ENCODE measurements at regions not wholly inside any gene's neighbourhood (a gene's known extent, or its start where the extent isn't known, plus 50 kb on each side); places are given as distances from the start of the nearest gene placed in this dataset.

DNA sequence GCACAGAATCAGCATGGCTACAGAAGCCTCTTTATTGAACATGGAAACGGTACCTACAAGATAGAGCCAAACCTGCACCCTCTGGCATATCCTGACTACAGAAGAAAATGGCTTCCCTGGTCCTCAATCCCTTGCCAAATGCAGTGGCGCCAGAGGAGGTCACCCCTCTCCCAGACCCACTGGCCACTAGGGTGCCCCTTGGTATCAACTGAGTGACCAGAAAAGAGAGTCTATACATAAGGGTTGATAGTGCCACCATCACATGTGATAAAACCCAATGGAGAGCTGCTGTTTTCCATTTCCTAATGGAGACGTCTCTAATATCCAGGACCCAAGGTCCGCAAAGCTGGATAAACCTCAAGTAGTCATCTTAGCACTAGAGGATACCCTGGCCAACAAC, 52.7 kb upstream of the ALK start:
- no peaks in the 10 kb centered on the region for H3K36me3 Mint-ChIP-seq
- H3K27me3 Mint-ChIP-seq (ENCODE audit: low read depth in 3 of 3): peaks cover 2 to 8% (median 7%) of the 10 kb centered on the region in 3 donors
- no peak overlapping the region for H3K27ac Mint-ChIP-seq
- DNase-seq: no peak
- H3K4me3 Mint-ChIP-seq: no peak overlapping the region
- H3K4me1 Mint-ChIP-seq: no peaks in the 10 kb centered on the region
- H3K9me3 Mint-ChIP-seq: no peaks in the 10 kb centered on the region

DNA sequence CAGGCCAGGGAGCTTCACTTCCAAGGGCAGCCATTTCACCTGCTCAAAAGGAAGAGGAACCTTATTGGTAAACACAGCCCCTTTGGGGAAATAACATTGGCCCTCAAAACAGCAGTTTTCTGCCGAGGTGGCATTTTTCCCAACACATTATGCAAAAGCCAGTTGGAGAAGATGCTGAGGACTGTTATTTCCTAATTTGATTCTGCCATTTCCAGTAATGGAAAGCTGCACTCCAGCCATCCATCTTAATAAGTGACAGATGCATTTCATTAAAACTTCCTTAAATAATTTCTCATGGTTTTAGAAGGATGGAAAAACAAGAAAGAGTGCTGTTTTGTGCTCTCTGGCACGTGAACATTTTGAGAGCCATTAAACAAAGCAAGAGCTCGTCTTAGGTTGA, 55.9 kb upstream of the ALK start:
- Mint-ChIP-seq H3K9me3 (no peaks in the 10 kb centered on the region), H3K4me1 (no peaks in the 10 kb centered on the region), H3K4me3 (no peak overlapping the region), H3K27ac (no peak overlapping the region), H3K36me3 (no peaks in the 10 kb centered on the region), H3K27me3 (ENCODE audit: low read depth in 3 of 3) (peaks cover 1 to 6% (median 2%) of the 10 kb centered on the region in 3 donors)
- DNase-seq: no peak

DNA sequence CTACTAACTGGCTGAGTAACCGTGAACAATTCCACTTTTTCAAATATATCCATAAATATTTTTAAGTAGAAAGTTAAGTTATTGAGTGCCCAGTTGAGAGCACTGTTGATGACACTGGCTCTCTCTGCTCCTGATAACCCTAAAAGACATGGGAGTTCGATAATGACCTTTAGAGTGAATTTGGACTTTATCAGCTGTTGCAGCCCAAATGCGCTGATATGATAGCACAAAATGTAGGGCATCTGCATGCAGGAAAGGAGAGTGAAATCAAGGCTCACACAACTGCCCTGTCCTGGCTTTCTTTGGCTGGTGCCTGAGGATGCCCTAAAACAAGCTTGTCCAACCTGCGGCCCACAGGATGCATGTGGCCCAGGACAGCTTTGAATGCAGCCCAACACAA, 60.0 kb upstream of the ALK start:
- no peaks in the 10 kb centered on the region for H3K36me3 Mint-ChIP-seq
- no peaks in the 10 kb centered on the region for H3K9me3 Mint-ChIP-seq
- no peak overlapping the region for H3K27ac Mint-ChIP-seq

DNA sequence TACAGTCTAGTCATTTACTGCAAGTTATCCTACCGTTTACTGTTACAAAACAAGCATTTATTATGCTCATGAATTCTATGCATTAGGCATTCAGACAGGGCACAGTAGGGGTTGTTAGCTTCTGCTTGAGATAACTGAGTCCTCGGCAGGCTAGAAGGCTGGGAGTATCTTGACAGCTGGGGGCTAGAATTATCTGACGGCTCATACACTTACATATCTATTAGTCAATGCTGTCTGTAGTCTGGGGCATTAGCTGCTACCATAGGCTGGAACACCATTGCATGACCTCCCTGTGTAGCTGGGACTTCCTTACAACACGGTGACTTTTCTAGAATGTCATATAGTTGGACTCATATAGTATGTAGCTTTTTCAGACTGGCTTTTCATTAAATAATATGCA, 61.9 kb upstream of the ALK start:
- Mint-ChIP-seq H3K4me3 (no peak overlapping the region), H3K4me1 (no peaks in the 10 kb centered on the region), H3K27me3 (ENCODE audit: low read depth in 3 of 3) (peaks cover 1 to 7% (median 2%) of the 10 kb centered on the region in 3 donors), H3K9me3 (no peaks in the 10 kb centered on the region), H3K27ac (no peak overlapping the region), H3K36me3 (no peaks in the 10 kb centered on the region)
- DNase-seq: no peak

More for the DNA sequence above, 60.0 kb upstream of the ALK start:
- no peak for DNase-seq
- no peaks in the 10 kb centered on the region for H3K4me1 Mint-ChIP-seq
- H3K27me3 Mint-ChIP-seq (ENCODE audit: low read depth in 3 of 3): peaks cover 1 to 7% (median 2%) of the 10 kb centered on the region in 3 donors
- no peak overlapping the region for H3K4me3 Mint-ChIP-seq

DNA sequence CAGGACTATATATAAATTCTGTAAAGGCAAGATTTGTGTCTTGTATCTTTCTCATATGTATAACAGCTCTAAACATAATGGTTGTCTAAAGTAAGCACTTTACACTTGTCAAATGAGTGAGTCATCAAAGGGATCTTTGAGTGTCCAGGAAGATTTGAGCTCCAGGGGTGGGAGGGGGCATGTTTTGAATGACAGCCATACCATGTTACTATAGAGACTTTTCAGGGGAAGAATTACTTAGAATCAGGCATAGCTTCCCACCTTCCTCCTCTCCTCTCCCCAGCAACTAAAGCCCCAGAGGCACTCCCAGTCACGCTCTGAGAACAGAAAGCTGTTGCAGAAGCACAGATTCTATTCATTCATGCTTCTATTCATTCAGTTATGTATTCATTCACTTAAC, 65.8 kb upstream of the ALK start:
- Mint-ChIP-seq H3K9me3 (no peaks in the 10 kb centered on the region), H3K4me3 (no peak overlapping the region), H3K36me3 (no peaks in the 10 kb centered on the region), H3K27ac (no peak overlapping the region), H3K4me1 (no peaks in the 10 kb centered on the region), H3K27me3 (ENCODE audit: low read depth in 3 of 3) (peaks cover 2 to 4% (median 3%) of the 10 kb centered on the region in 3 donors)
- DNase-seq: no peak

DNA sequence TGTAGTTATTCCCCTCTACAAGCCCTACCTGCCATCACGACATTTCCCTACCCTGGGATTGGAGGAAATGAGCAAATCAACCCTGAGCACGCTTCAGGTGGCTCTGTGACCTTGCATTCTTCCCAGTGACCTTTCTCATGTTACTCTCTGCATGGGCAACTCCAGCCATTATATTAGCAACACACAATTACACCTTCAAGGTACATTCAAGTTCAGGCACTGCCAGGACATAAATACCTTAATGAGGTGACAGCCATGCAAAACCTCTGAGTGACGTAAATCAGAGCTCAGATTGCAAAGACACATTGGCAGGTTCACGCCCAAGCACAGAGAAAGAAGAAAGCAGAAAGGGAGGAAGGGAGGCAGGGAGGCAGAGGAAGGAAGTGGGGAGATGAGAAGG, 68.7 kb upstream of the ALK start:
- Mint-ChIP-seq H3K27me3 (ENCODE audit: low read depth in 3 of 3) (peaks cover 3 to 6% (median 4%) of the 10 kb centered on the region in 3 donors), H3K4me3 (no peak overlapping the region), H3K27ac (no peak overlapping the region), H3K4me1 (no peaks in the 10 kb centered on the region), H3K36me3 (no peaks in the 10 kb centered on the region), H3K9me3 (no peaks in the 10 kb centered on the region)
- no peak for DNase-seq

DNA sequence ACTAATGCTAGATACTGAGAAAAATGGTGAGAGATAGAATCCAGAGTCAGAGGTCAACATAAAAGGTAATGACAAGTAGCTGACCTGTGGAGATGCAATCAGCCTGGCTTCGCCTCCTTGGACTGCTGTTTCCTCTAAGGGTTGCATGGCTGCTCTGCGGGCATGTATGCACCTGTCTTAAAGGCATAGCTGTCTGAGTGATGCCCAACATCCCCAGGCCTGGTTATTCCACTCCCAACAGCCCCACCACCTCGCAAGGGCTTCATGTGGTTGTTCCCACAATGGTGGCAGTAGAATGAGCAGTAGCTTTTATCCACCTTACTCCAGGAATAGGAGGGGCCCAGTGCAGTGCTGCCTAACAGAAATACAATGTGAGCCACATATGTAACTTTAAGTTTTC, 69.7 kb upstream of the ALK start:
- no peak overlapping the region for H3K4me3 Mint-ChIP-seq
- peaks cover 4 to 12% (median 4%) of the 10 kb centered on the region in 3 donors for H3K27me3 Mint-ChIP-seq (ENCODE audit: low read depth in 3 of 3)
- no peaks in the 10 kb centered on the region for H3K9me3 Mint-ChIP-seq
- no peak for DNase-seq
- no peaks in the 10 kb centered on the region for H3K36me3 Mint-ChIP-seq
- no peaks in the 10 kb centered on the region for H3K4me1 Mint-ChIP-seq
- H3K27ac Mint-ChIP-seq: no peak overlapping the region

DNA sequence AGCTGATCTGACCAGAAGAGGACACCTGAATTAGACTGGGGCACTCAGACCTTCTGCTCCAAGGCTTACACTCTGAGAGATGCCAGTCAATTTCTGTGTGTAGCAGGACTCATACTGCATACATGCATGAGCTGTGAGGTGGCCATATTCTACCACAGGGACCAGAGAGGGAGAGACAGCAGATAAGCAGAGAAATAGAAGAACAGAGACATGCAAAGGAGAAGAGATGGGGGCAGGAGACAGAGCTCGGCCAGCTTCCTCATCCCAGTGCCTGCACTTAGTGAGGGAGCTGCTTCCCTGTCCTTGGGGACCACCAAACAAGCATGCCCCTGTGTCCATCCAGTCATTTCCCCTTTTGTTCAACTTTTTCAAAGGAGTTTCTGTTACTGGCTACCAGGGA, 73.9 kb upstream of the ALK start:
- Mint-ChIP-seq H3K9me3 (peaks cover 0 to 13% (median 3%) of the 10 kb centered on the region in 6 donors), H3K4me1 (no peaks in the 10 kb centered on the region), H3K27me3 (ENCODE audit: low read depth in 3 of 3) (peaks cover 4 to 14% (median 14%) of the 10 kb centered on the region in 3 donors), H3K4me3 (no peak overlapping the region), H3K27ac (no peak overlapping the region), H3K36me3 (no peaks in the 10 kb centered on the region)
- no peak for DNase-seq

DNA sequence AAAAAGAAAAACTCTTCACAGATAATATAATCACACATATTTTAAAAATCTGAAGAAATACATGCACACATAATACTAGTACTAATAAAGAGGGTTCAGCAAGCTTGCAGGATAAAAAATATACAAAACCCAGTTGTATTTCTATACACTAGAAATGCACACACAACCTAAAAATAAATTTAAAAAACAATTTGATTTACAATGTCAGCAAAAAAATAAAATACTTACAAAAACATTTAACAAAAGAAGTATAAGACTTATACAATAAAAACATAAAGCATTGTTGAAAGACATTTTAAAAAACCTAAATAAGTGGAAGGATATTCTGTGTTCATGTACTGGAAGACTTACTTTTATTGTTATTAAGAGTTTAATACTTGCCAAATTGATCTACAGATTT, 81.7 kb upstream of the ALK start:
- H3K27ac Mint-ChIP-seq: no peak overlapping the region
- no peak overlapping the region for H3K4me3 Mint-ChIP-seq
- peaks cover 0 to 13% (median 12%) of the 10 kb centered on the region in 3 donors for H3K27me3 Mint-ChIP-seq (ENCODE audit: low read depth in 3 of 3)
- no peaks in the 10 kb centered on the region for H3K4me1 Mint-ChIP-seq
- no peak for DNase-seq
- H3K9me3 Mint-ChIP-seq: peaks cover 0 to 13% (median 4%) of the 10 kb centered on the region in 6 donors
- H3K36me3 Mint-ChIP-seq: no peaks in the 10 kb centered on the region

DNA sequence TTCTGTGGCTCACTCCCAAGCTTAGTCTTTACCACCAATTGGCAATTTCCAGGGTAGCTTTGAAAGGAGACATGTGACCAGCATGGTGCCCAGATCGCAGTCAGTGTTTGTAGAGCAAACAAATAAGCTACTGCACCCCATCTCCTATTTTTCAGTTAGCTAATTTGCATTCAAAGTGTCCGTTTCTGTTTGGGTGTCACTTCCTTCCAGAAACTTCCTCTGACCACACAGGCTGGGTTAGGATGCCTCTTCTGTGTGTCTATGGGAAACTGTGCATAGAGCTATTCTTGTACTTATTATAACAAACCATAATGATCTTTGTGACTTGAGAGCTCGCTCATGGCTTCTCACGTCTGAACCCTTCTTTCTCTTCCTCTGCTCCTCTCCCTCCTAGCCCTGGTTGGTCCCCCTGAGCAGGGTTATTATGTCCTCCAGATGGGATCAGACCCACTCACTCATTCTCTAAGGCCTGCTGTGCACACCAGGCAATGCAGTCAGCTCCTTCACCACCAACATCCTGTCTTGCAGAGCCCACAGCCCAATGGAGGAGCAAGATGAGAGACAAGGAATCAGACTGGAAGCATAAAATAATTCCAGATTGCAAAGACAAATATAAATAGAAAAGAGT, 101.2 kb upstream of the ALK start:
- Mint-ChIP-seq H3K27me3 (ENCODE audit: low read depth in 3 of 3) (peaks cover 4 to 6% (median 5%) of the 10 kb centered on the region in 3 donors), H3K36me3 (no peaks in the 10 kb centered on the region), H3K4me3 (no peak overlapping the region), H3K9me3 (no peaks in the 10 kb centered on the region), H3K27ac (no peak overlapping the region), H3K4me1 (no peaks in the 10 kb centered on the region)
- DNase-seq: no peak

DNA sequence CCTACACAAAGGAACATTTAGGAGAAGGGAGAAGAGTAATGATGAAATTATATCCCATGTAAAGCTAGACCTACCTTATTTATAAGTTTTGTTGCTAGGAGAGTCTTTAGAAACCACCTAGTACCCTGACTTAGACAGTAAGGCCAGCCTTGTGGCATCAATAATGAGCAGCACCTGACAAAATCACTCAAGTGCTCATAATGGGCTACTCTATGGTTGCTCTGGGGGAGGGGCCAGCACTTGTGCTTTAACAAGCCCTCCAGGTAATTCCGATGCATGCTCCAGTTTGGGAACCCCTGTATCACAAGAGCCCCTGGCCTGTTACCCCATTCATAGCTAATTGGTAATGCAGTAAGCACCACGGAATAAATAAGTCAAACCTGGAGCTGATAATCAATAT, 102.9 kb upstream of the ALK start:
- H3K27ac Mint-ChIP-seq: no peak overlapping the region
- DNase-seq: no peak
- no peak overlapping the region for H3K4me3 Mint-ChIP-seq
- H3K27me3 Mint-ChIP-seq (ENCODE audit: low read depth in 3 of 3): peaks cover 3 to 6% (median 4%) of the 10 kb centered on the region in 3 donors
- no peaks in the 10 kb centered on the region for H3K4me1 Mint-ChIP-seq
- H3K9me3 Mint-ChIP-seq: no peaks in the 10 kb centered on the region
- H3K36me3 Mint-ChIP-seq: no peaks in the 10 kb centered on the region

DNA sequence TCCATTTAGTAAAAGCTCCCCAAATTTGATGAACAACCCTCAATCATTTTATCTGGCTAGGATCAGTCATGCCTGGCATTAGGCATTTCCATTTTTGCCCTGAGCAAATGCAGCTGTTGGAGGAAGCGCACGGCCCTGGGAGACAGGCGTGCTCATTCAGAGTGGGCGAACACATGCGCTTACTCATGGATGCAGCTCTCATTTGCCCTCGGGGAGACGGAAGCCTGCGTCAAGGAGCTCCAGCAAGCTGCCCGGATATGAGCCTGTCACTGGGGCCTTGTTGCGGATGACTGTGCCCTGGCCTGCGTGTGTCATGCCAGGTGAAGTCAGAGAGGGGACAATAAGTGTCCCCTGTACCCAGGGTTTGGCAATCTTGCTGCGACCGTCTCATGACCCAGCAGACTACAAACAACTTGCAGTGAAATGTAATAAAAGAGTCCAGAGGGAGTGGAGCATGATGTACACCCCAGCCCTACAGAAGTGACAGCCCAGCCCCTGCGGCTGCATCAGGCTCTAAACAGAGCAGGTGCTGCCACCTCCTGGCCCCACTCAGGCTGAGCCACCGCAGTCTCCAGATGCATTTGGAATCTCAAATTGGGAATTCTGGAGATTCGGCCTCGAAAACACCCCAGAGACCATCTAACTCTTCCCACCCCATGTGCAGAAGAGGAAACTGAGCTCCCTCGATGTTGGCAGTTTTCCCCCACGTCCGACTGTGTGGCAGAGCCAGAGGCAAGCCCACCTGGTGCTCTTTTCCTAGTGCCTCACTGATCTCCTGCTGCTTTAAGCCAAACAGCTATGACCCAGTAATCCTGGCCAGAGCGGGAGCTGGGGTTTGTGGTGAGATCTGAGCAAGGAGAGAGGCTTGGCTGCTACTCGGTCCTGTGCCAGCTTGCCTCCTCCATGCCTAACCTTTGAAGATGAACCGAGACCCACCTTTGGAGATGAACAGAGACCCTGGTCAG, 105.0 kb upstream of the ALK start:
- no peak for DNase-seq
- Mint-ChIP-seq H3K27me3 (ENCODE audit: low read depth in 3 of 3) (peaks cover 0 to 6% (median 4%) of the 10 kb centered on the region in 3 donors), H3K9me3 (no peaks in the 10 kb centered on the region), H3K4me1 (no peaks in the 10 kb centered on the region), H3K4me3 (no peak overlapping the region), H3K36me3 (no peaks in the 10 kb centered on the region), H3K27ac (no peak overlapping the region)

DNA sequence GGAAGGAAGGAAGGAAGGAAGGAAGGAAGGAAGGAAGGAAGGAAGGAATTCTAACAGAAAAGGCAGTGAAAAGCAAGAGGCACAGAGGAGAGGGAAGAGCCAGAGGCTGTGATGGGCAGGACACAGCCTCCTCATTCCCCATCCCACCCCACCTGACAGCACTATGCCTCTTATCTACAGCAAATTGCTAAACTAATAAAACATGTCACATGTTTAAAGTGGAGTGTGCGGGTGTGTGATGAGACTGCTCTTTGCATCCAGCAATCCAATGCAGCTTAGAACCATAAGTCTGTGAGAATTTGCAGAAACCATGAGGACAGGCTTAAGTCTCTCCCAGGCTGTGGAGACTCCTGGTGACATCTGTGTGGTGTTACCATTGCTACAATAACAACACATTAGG, 108.4 kb upstream of the ALK start:
- no peaks in the 10 kb centered on the region for H3K4me1 Mint-ChIP-seq
- H3K36me3 Mint-ChIP-seq: no peaks in the 10 kb centered on the region
- H3K4me3 Mint-ChIP-seq: no peak overlapping the region

DNA sequence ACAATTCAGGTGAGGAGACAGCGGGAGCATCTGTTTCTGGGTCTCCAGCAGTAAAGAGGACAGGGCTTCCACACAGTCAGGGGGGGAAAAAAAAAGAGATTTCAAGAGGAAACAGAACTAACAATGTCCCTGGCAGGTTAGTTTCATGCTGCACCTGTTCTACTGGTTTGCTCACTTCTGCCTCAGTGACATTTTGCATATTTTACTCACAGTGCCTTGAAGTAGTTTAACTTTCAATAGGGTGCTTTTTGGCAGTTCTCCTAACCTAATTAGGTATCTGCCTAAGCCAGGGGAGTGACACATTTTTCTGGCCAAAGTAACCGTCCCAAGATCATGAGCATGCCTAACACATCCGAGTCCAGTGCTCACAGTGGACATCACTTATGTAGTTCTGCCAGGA, 109.0 kb upstream of the ALK start:
- H3K27ac Mint-ChIP-seq: no peak overlapping the region
- DNase-seq: no peak
- peaks cover 0 to 8% (median 6%) of the 10 kb centered on the region in 3 donors for H3K27me3 Mint-ChIP-seq (ENCODE audit: low read depth in 3 of 3)
- H3K9me3 Mint-ChIP-seq: no peaks in the 10 kb centered on the region
- H3K4me3 Mint-ChIP-seq: no peak overlapping the region
- H3K4me1 Mint-ChIP-seq: no peaks in the 10 kb centered on the region
- H3K36me3 Mint-ChIP-seq: no peaks in the 10 kb centered on the region

More for the DNA sequence above, 108.4 kb upstream of the ALK start:
- DNase-seq: no peak
- Mint-ChIP-seq H3K9me3 (no peaks in the 10 kb centered on the region), H3K27me3 (ENCODE audit: low read depth in 3 of 3) (peaks cover 0 to 6% (median 6%) of the 10 kb centered on the region in 3 donors), H3K27ac (no peak overlapping the region)
